HG02763 (cell line): ENCODE measurements at regions not wholly inside any gene's neighbourhood (a gene's known extent, or its start where the extent isn't known, plus 50 kb on each side); places are given as distances from the start of the nearest gene placed in this dataset.

Experiments
- ATAC-seq: cut with Tn5 transposase; IDR thresholded peaks from one replicate; pipeline ENCODE4 v1.9.1; 2021; ENCODE audit warnings: mild to moderate bottlenecking, moderate library complexity; ENCODE audit not compliant: unreplicated experiment

GRCh38 chr12:22740656-22741355 is 115.8 kb downstream of the ETNK1 start:
- ATAC-seq: no peak

- ATAC-seq: no peak
Observed at GRCh38 chr12:22743700-22744099, 118.7 kb downstream of the ETNK1 start.

- ATAC-seq: no peak
Observed at GRCh38 chr12:22744197-22744596, 119.2 kb downstream of the ETNK1 start.

GRCh38 chr12:22746720-22747119 is 121.7 kb downstream of the ETNK1 start:
- no peak for ATAC-seq

GRCh38 chr12:22755629-22756028 is 130.7 kb downstream of the ETNK1 start:
- no peak for ATAC-seq

- ATAC-seq: no peak
Observed at GRCh38 chr12:22759769-22760674, 135.1 kb downstream of the ETNK1 start.

- ATAC-seq: no peak
Observed at GRCh38 chr12:22765421-22766130, 140.6 kb downstream of the ETNK1 start.

GRCh38 chr12:22766911-22767420 is 142.0 kb downstream of the ETNK1 start:
- no peak for ATAC-seq

GRCh38 chr12:22781339-22781738 is 156.4 kb downstream of the ETNK1 start:
- no peak for ATAC-seq

GRCh38 chr12:22787557-22787956 is 162.6 kb downstream of the ETNK1 start:
- ATAC-seq: no peak

GRCh38 chr12:22788913-22789312 is 163.9 kb downstream of the ETNK1 start:
- no peak for ATAC-seq

- no peak for ATAC-seq
Observed at GRCh38 chr12:22792138-22792537, 167.2 kb downstream of the ETNK1 start.

GRCh38 chr12:22794017-22794416 is 169.0 kb downstream of the ETNK1 start:
- no peak for ATAC-seq

- no peak for ATAC-seq
Observed at GRCh38 chr12:22796941-22797630, 172.1 kb downstream of the ETNK1 start.

- ATAC-seq: no peak
Observed at GRCh38 chr12:22797701-22798100, 172.7 kb downstream of the ETNK1 start.

- no peak for ATAC-seq
Observed at GRCh38 chr12:22798116-22798515, 173.1 kb downstream of the ETNK1 start.

GRCh38 chr12:22799503-22799902 is 174.5 kb downstream of the ETNK1 start:
- ATAC-seq: no peak

- no peak for ATAC-seq
Observed at GRCh38 chr12:22800332-22800731, 175.4 kb downstream of the ETNK1 start.

- no peak for ATAC-seq
Observed at GRCh38 chr12:22802883-22803630, 178.1 kb downstream of the ETNK1 start.

- no peak for ATAC-seq
Observed at GRCh38 chr12:22803725-22804124, 178.8 kb downstream of the ETNK1 start.
